ENCODE measurements at regions not wholly inside any gene's neighbourhood (a gene's known extent, or its start where the extent isn't known, plus 50 kb on each side); places are given as distances from the start of the nearest gene placed in this dataset.

GRCh38 chr14:41257476-41257875 is 349.2 kb upstream of the LRFN5 start:
- no peaks in the 10 kb centered on the region for H3K4me1 ChIP-seq
- H3K4me3 ChIP-seq: no peak overlapping the region
- 88 to 94% (median 92%) methylated on average over 2 of the region's 2 CpGs for WGBS, 4 donors
- no peak for DNase-seq
- TF ChIP-seq POLR2A (IDR thresholded peaks at IDR 0.05) (no peak), CTCF (IDR thresholded peaks at IDR 0.05) (no peak)
- no peak overlapping the region for H3K27ac ChIP-seq
- no peaks in the 10 kb centered on the region for H3K27me3 ChIP-seq
- H3K36me3 ChIP-seq: no peaks in the 10 kb centered on the region
- H3K9me3 ChIP-seq: peaks cover 0 to 17% (median under 1%) of the 10 kb centered on the region in 12 donors
- ATAC-seq: no peak
- intact Hi-C loops (cut with DNase I): no loop called here

GRCh38 chr14:41235466-41235865 is 371.2 kb upstream of the LRFN5 start:
- Histone ChIP-seq H3K36me3 (no peaks in the 10 kb centered on the region), H3K4me1 (no peaks in the 10 kb centered on the region), H3K27ac (no peak overlapping the region), H3K27me3 (no peaks in the 10 kb centered on the region), H3K4me3 (no peak overlapping the region), H3K9me3 (no peaks in the 10 kb centered on the region)
- ATAC-seq (no peak), DNase-seq (no peak)
- intact Hi-C loops (cut with DNase I): no loop called here
- WGBS, 4 donors: 76 to 81% (median 78%) methylated on average over 5 of the region's 5 CpGs
- TF ChIP-seq CTCF (IDR thresholded peaks at IDR 0.05) (no peak), POLR2A (IDR thresholded peaks at IDR 0.05) (no peak)

DNA sequence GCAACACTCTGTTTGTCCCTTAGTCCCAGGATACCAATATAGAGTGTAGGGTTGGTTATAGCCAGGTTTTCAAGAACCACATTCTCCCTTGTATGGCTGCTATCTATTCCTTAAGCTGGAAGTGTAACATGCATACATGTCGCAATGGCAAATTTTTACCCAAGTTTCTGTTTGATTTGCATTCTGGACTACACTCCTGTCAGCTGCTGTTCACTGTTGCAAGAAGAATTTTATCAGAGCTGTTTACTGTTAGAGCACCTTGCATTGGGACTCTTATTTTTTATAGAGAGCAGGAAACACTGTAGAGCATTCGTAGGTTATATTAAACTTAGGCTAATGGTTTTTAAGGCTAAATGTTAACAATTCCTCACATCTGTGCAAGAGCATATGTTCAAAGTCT is 376.0 kb upstream of the LRFN5 start:
- H3K27me3 ChIP-seq: no peaks in the 10 kb centered on the region
- TF ChIP-seq POLR2A (IDR thresholded peaks at IDR 0.05): no peak
- no peak for TF ChIP-seq CTCF (IDR thresholded peaks at IDR 0.05)
- H3K4me3 ChIP-seq: no peak overlapping the region
- no peak for ATAC-seq
- no peaks in the 10 kb centered on the region for H3K9me3 ChIP-seq
- intact Hi-C loops (cut with DNase I): no loop called here
- 85 to 93% (median 87%) methylated on average over 2 of the region's 2 CpGs for WGBS, 4 donors
- H3K27ac ChIP-seq: no peak overlapping the region
- H3K36me3 ChIP-seq: no peaks in the 10 kb centered on the region
- no peaks in the 10 kb centered on the region for H3K4me1 ChIP-seq
- DNase-seq: no peak

DNA sequence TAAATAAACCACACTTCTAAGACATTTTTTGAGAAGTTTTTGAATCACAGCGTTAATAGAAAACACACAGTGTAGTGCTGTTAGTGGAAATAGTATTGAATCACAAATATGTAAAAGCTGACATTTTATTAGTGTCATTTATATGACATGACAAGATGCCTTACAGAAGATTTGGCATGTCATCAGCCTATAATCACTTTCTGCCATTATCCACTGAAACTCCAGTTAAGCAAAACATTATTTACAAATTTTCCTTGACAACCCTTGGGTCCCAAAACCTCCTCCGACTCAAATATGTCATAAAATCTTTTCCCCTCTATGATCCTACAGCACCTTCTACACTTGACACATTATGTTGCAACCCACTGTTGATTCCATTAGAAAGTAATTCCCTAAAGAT is 376.9 kb upstream of the LRFN5 start:
- no peak for DNase-seq
- 81 to 88% (median 85%) methylated on average over 2 of the region's 2 CpGs for WGBS, 4 donors

More for the DNA sequence above, 376.9 kb upstream of the LRFN5 start:
- Histone ChIP-seq H3K4me1 (no peaks in the 10 kb centered on the region), H3K4me3 (no peak overlapping the region), H3K27ac (no peak overlapping the region), H3K36me3 (no peaks in the 10 kb centered on the region), H3K9me3 (no peaks in the 10 kb centered on the region), H3K27me3 (no peaks in the 10 kb centered on the region)
- TF ChIP-seq CTCF (IDR thresholded peaks at IDR 0.05) (no peak), POLR2A (IDR thresholded peaks at IDR 0.05) (no peak)
- intact Hi-C loops (cut with DNase I): no loop called here
- ATAC-seq: no peak
